ENCODE measurements at regions not wholly inside any gene's neighbourhood (a gene's known extent, or its start where the extent isn't known, plus 50 kb on each side); places are given as distances from the start of the nearest gene placed in this dataset.
A peak's percentile ranks its signal among the peaks of the same experiment; 100 is the strongest.

DNA sequence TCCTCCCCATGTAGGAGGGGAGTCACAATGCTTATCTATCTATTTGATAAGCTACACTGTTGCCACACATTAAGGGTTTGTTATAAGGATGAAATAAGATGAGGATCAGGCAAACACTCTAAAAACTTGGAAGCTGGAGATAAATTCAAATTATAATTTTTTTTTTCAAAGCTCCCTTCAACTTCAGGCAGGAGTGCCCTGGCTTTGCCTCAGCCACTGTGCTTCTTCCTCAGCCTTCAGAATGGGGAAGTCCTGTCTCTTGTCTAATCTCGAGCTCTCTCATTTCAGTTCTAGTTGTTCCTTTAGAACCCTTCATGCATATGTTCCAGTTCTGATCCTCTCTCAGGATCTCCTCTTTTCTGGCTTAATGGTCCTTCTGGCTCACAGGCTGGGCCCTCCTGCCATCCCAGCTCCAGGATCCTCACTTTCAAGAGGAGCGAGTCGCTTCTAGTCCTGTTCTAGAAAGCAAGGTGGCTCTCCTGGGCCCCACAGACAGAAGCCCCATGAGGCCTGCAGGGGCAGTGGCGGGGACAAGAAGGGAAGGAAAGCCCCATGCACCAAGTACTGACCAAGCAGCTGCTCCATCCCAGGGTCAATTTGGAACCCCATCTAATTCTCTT lies 164.3 kb downstream of the VEGFA start:
- Histone ChIP-seq H3K9me3 (replicated peaks in 1 of 3) (no peaks in the 10 kb centered on the region), H3K27me3 (no peaks in the 10 kb centered on the region), H3K27ac (no peak overlapping the region), H3K36me3 (replicated peaks in 1 of 2) (no peaks in the 10 kb centered on the region), H3K4me3 (no peak overlapping the region), H3K4me1 (replicated peaks in 1 of 2) (no peaks in the 10 kb centered on the region)
- 83 to 94% (median 92%) methylated on average over 3 to 4 of the region's 4 CpGs for WGBS, 4 donors
- TF ChIP-seq, protein P1, sequence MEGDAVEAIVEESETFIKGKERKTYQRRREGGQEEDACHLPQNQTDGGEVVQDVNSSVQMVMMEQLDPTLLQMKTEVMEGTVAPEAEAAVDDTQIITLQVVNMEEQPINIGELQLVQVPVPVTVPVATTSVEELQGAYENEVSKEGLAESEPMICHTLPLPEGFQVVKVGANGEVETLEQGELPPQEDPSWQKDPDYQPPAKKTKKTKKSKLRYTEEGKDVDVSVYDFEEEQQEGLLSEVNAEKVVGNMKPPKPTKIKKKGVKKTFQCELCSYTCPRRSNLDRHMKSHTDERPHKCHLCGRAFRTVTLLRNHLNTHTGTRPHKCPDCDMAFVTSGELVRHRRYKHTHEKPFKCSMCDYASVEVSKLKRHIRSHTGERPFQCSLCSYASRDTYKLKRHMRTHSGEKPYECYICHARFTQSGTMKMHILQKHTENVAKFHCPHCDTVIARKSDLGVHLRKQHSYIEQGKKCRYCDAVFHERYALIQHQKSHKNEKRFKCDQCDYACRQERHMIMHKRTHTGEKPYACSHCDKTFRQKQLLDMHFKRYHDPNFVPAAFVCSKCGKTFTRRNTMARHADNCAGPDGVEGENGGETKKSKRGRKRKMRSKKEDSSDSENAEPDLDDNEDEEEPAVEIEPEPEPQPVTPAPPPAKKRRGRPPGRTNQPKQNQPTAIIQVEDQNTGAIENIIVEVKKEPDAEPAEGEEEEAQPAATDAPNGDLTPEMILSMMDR (IDR thresholded peaks at IDR 0.05), result no peak
- no peak for TF ChIP-seq POLR2A (IDR thresholded peaks at IDR 0.05)
- intact Hi-C loops (cut with DNase I), result no loop called here
- DNase-seq, result peak in 1 of 7 donors; percentile 29

DNA sequence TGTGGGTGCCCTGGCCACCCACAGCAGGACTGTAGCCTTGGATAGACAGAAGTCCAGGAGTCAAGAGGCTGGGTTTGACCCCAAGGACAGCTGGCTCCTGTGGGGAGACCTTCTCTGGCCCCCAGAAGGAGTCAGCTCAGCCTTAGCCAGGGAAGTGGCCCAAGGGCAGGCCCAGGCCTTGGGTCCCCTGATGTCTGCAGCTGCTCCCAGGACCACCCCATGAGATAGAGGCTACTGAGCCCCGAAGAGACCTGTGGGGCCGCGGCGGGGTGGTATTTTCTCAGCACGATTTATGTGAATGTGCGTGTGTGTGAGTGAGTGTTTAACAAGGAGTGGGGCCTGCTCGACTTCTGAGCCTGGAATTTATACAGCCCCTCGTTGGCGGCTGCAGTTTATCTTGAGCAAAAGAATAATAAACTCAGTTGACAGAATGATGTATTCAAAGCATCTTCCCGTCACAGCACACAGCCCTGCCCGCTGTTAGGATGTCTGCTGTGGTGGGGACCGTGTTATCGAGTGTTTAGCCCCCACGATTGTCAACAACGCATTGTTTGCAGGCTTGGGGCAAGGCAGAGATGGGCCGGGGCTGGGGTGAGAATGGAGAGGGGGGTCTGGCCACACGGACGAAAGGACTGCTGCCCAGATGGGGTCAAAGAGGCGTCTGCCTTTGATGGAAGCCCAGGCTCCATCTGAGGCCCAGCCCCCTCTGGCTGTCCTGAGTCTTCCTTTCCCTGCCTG lies 163.3 kb downstream of the VEGFA start:
- TF ChIP-seq POLR2A (IDR thresholded peaks at IDR 0.05), result no peak
- TF ChIP-seq, protein P1 (IDR thresholded peaks at IDR 0.05), result no peak
- Histone ChIP-seq H3K4me1 (replicated peaks in 1 of 2) (peaks cover 0 to under 1% of the 10 kb centered on the region in 2 donors), H3K4me3 (no peak overlapping the region), H3K27me3 (no peaks in the 10 kb centered on the region), H3K9me3 (replicated peaks in 1 of 3) (no peaks in the 10 kb centered on the region), H3K27ac (peak overlapping the region in 1 of 5 donors; percentile 1), H3K36me3 (replicated peaks in 1 of 2) (no peaks in the 10 kb centered on the region)
- no peak for DNase-seq
- intact Hi-C loops (cut with DNase I), result no loop called here
- WGBS, 4 donors, result 75 to 83% (median 82%) methylated on average over 18 to 19 of the region's 19 CpGs

GRCh38 chr6:43932259-43933147 lies 162.5 kb downstream of the VEGFA start:
- no peak for TF ChIP-seq POLR2A (IDR thresholded peaks at IDR 0.05)
- TF ChIP-seq, protein P1 (IDR thresholded peaks at IDR 0.05), result no peak
- Histone ChIP-seq H3K27me3 (no peaks in the 10 kb centered on the region), H3K27ac (peak overlapping the region in 1 of 5 donors; percentile 1), H3K36me3 (replicated peaks in 1 of 2) (no peaks in the 10 kb centered on the region), H3K4me3 (no peak overlapping the region), H3K9me3 (replicated peaks in 1 of 3) (no peaks in the 10 kb centered on the region), H3K4me1 (replicated peaks in 1 of 2) (peaks cover 0 to 8% of the 10 kb centered on the region in 2 donors)
- no peak for DNase-seq
- WGBS, 4 donors, result 87 to 90% (median 89%) methylated on average over 12 to 13 of the region's 13 CpGs
- intact Hi-C loops (cut with DNase I), result no loop called here

- 68 to 82% (median 76%) methylated on average over 6 of the region's 6 CpGs for WGBS, 4 donors
- intact Hi-C loops (cut with DNase I), result no loop called here
These were observed 161.2 kb downstream of the VEGFA start for GRCh38 chr6:43931201-43931600.

More at GRCh38 chr6:43931201-43931600, 161.2 kb downstream of the VEGFA start:
- no peak for DNase-seq
- no peaks in the 10 kb centered on the region for H3K27me3 ChIP-seq
- no peaks in the 10 kb centered on the region for H3K36me3 ChIP-seq (replicated peaks in 1 of 2)
- H3K4me3 ChIP-seq, result no peak overlapping the region
- H3K9me3 ChIP-seq (replicated peaks in 1 of 3), result no peaks in the 10 kb centered on the region
- peaks cover 0 to 10% of the 10 kb centered on the region in 2 donors for H3K4me1 ChIP-seq (replicated peaks in 1 of 2)
- TF ChIP-seq, protein P1 (IDR thresholded peaks at IDR 0.05), result no peak
- no peak overlapping the region for H3K27ac ChIP-seq
